Type B pancreatic cell (in vitro differentiated cells): ENCODE measurements at regions not wholly inside any gene's neighbourhood (a gene's known extent, or its start where the extent isn't known, plus 50 kb on each side); places are given as distances from the start of the nearest gene placed in this dataset.

ENCODE experiments used
- DNase-seq: peaks from one replicate; pipeline ENCODE4 v3.0.0; 2021; ENCODE audit warnings: mixed read lengths; ENCODE audit not compliant: unreplicated experiment; ENCODE audit errors: extremely low spot score
- H3K27ac Mint-ChIP-seq: 2 replicates; pipeline ENCODE4 v1.8.0; 2021; ENCODE audit warnings: mild to moderate bottlenecking, mixed read lengths
- H3K27me3 Mint-ChIP-seq: 2 replicates; pipeline ENCODE4 v1.8.0; 2021; ENCODE audit warnings: mixed read lengths
- H3K36me3 Mint-ChIP-seq: 2 replicates; pipeline ENCODE4 v1.8.0; 2021; ENCODE audit warnings: mixed read lengths
- H3K4me1 Mint-ChIP-seq: one replicate; pipeline ENCODE4 v1.8.0; 2021; ENCODE audit warnings: mixed read lengths; ENCODE audit not compliant: unreplicated experiment
- H3K4me3 Mint-ChIP-seq: 2 replicates; pipeline ENCODE4 v1.8.0; 2021; ENCODE audit warnings: mild to moderate bottlenecking, mixed read lengths
- H3K9me3 Mint-ChIP-seq: 2 replicates; pipeline ENCODE4 v1.8.0; 2021; ENCODE audit warnings: mixed read lengths
- TF ChIP-seq, protein P1 (sequence below): fragments of 200-600 bp; sonication (generic); conservative IDR thresholded peaks from 2 replicates; pipeline ENCODE4 v1.5.0; 2021; ENCODE audit warnings: antibody characterized with exemption, mild to moderate bottlenecking

DNA sequence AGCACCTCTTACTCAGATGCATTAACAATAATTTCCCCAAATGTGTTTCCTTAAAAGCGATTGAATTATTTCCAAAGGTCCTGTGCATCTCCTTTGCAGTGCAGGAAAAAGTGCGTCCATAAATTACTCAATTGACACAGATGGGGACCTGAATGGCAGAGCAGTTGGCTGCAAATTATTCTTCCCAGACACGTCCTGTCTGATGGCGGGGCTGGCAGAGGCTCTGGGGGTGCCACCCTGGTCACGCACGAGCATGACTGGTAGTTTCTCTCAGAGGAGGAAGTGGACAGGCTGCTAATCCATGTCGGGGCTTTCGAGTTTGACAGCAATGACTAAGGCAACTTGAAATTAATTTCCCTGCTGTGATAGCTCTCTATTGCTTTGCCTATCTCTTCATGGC lies 264.8 kb upstream of the BRINP1 start:
- no peaks in the 10 kb centered on the region for H3K27me3 Mint-ChIP-seq

DNA sequence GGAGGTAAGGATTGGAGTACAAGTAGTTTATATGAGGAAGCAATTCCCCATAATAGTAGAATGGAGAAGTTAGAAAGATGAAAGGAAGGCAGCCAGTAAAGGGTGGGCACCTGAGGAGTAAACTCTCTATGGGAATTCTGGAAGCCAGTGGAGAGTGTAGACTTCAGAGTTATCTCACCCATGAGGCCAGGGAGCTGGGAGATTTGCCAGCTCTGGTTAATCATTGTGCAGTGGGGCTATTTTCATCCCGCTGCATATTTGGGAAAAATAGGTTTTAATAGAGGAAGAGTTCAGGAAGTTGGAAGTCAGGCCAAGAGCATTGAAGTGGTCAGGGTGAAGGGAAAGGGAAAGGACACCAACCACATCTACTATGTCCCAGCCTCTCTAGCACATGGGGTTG lies 242.3 kb upstream of the BRINP1 start:
- H3K9me3 Mint-ChIP-seq = no peaks in the 10 kb centered on the region
- H3K4me1 Mint-ChIP-seq = no peaks in the 10 kb centered on the region
- peaks cover 40% of the 10 kb centered on the region for H3K27me3 Mint-ChIP-seq
- TF ChIP-seq, protein P1, sequence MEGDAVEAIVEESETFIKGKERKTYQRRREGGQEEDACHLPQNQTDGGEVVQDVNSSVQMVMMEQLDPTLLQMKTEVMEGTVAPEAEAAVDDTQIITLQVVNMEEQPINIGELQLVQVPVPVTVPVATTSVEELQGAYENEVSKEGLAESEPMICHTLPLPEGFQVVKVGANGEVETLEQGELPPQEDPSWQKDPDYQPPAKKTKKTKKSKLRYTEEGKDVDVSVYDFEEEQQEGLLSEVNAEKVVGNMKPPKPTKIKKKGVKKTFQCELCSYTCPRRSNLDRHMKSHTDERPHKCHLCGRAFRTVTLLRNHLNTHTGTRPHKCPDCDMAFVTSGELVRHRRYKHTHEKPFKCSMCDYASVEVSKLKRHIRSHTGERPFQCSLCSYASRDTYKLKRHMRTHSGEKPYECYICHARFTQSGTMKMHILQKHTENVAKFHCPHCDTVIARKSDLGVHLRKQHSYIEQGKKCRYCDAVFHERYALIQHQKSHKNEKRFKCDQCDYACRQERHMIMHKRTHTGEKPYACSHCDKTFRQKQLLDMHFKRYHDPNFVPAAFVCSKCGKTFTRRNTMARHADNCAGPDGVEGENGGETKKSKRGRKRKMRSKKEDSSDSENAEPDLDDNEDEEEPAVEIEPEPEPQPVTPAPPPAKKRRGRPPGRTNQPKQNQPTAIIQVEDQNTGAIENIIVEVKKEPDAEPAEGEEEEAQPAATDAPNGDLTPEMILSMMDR = no peak
- no peak for DNase-seq
- no peak overlapping the region for H3K4me3 Mint-ChIP-seq
- H3K27ac Mint-ChIP-seq = no peak overlapping the region
- H3K36me3 Mint-ChIP-seq = no peaks in the 10 kb centered on the region

More for the DNA sequence above, 264.8 kb upstream of the BRINP1 start:
- Mint-ChIP-seq H3K9me3 (no peaks in the 10 kb centered on the region), H3K36me3 (no peaks in the 10 kb centered on the region), H3K4me1 (no peaks in the 10 kb centered on the region), H3K4me3 (no peak overlapping the region), H3K27ac (no peak overlapping the region)
- no peak for DNase-seq
- TF ChIP-seq, protein P1 = no peak

DNA sequence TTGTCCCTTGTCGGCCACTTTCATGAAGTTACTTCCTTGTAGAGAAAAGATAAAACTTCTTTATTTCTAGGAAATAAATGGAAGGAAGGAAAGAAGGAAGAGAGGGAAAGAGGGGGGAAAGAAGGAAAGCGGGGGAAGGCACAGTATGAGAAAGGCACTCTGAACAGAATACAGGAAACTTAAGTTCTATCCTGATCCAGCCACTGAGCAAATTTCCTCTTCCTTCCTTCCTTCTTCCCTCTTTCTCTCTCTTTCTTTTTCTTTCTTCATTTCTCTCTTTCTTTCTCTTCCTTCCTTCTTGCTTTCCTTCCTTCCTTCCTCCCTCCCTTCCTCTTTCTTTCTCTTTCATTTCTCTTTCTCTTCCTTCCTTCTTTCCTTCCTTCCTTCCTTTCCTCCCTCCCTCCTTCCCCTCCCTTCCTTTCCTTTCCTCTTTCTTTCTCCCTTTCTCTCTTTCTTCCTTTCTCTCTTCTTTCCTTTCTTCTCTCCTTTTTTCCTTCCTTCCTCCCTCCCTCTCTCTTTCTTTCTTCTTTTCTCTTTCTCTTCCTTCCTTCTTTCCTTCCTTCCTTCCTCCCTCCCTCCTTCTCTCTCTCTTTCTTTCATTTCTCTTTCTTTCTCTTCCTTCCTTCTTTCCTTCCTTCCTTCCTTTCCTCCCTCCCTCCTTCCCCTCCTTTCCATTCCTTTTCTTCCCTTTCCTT lies 240.2 kb upstream of the BRINP1 start:
- H3K27me3 Mint-ChIP-seq = peaks cover 39% of the 10 kb centered on the region
- H3K4me1 Mint-ChIP-seq = no peaks in the 10 kb centered on the region
- no peak overlapping the region for H3K4me3 Mint-ChIP-seq
- no peak overlapping the region for H3K27ac Mint-ChIP-seq
- TF ChIP-seq, protein P1 = no peak
- DNase-seq = no peak
- H3K36me3 Mint-ChIP-seq = no peaks in the 10 kb centered on the region
- H3K9me3 Mint-ChIP-seq = no peaks in the 10 kb centered on the region

DNA sequence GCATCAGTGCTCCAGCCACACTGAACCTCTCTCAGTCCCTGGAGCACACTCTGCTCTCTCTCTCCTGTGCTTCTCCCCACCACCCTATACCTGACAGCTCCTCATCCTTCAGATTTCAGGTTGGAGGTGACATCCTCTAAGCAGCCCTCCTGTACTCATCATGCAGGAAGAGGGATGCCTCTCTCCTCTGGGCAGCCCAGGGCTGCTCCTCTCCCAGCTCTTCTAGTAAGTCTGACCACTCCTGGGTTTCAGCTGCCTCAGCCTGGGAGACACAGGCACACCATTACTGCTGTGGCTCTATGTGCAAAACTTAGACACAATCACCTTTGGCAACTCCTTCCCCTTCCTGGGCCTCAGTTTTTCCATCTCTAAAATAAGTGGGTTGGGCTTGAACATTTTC lies 232.4 kb upstream of the BRINP1 start:
- Mint-ChIP-seq H3K4me1 (no peaks in the 10 kb centered on the region), H3K27me3 (peaks cover 27% of the 10 kb centered on the region), H3K27ac (no peak overlapping the region), H3K9me3 (no peaks in the 10 kb centered on the region), H3K4me3 (no peak overlapping the region), H3K36me3 (no peaks in the 10 kb centered on the region)
- TF ChIP-seq, protein P1 = no peak
- no peak for DNase-seq

DNA sequence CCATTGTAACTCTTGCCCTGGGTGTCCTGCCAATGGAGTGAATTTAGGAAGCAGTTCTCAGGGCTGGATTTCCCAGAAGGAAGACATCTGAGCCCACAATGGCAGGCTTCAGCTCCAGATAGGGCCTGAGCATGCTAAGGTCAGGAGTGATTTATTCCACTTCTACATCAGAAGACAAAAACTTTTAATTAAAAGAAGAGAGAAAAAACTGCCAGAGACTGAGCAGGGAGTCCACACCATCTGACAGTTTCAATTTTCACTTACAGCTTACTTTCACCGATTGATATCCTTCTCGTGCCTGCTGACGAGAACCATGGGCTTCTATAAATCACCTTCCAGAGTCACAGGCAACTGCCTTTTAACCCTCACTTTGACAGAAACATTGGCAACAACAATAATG lies 228.3 kb upstream of the BRINP1 start:
- TF ChIP-seq, protein P1 = no peak
- H3K27ac Mint-ChIP-seq = no peak overlapping the region
- no peaks in the 10 kb centered on the region for H3K9me3 Mint-ChIP-seq
- H3K4me1 Mint-ChIP-seq = no peaks in the 10 kb centered on the region
- DNase-seq = no peak
- H3K27me3 Mint-ChIP-seq = peaks cover 22% of the 10 kb centered on the region
- H3K36me3 Mint-ChIP-seq = no peaks in the 10 kb centered on the region
- no peak overlapping the region for H3K4me3 Mint-ChIP-seq

DNA sequence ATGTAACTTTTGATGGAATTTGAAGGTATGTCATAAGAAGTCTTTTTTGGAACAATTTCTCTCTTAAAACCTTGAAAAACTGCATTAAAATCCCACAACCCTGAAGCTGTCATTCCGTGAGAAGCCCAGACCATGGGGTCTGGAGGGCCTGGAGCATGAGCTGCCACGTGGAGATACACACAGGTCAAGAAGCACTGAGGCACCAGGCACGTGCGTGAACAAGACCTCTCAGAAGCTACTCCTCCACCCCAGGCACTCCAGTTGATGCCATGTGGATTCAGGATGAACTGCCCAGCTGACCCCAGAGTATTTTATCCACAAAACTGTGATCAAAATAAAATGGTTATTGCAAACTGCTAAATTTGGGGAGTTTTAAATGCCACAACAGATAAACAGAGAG lies 227.5 kb upstream of the BRINP1 start:
- no peak for DNase-seq
- Mint-ChIP-seq H3K4me3 (no peak overlapping the region), H3K27me3 (peaks cover 18% of the 10 kb centered on the region), H3K9me3 (no peaks in the 10 kb centered on the region), H3K27ac (no peak overlapping the region), H3K36me3 (no peaks in the 10 kb centered on the region), H3K4me1 (no peaks in the 10 kb centered on the region)
- TF ChIP-seq, protein P1 = no peak
